IMR-90 (cell line): ENCODE measurements at regions not wholly inside any gene's neighbourhood (a gene's known extent, or its start where the extent isn't known, plus 50 kb on each side); places are given as distances from the start of the nearest gene placed in this dataset.
A peak's percentile ranks its signal among the peaks of the same experiment; 100 is the strongest.

Experiments used
- ATAC-seq: fragments of 200-7000 bp; cut with Tn5 transposase; 2 replicates; pipeline ENCODE4 v1.9.1; 2020; ENCODE audit warnings: low read depth, mild to moderate bottlenecking, moderate library complexity
- BruUV-seq: library from RNA; stranded (reverse); fragments of 400-500 nt; replicated peaks from 2 replicates; lab custom pipeline; 2021; lab: Mats Ljungman, UMichigan
- CTCF ChIA-PET: fragments of 300-600 bp; formaldehyde crosslinking; extraction: SDS; loops from one replicate; lab custom pipeline; 2021; ENCODE audit warnings: antibody characterized with exemption; lab: Yijun Ruan, JAX
- POLR2A ChIA-PET: fragments of 300-600 bp; sonication (Branson Sonifier 250); formaldehyde crosslinking; loops from one replicate; lab custom pipeline; 2022; ENCODE audit warnings: antibody characterized with exemption; ENCODE audit not compliant: unreplicated experiment; lab: Charles Lee
- DNase-seq: peaks from one replicate; pipeline ENCODE4 v3.0.0; 2013
- H2AFZ ChIP-seq: replicated peaks from 2 replicates; pipeline ENCODE3; 2013; ENCODE audit warnings: low read length, mild to moderate bottlenecking; ENCODE audit not compliant: poor library complexity
- H2AK5ac ChIP-seq: 2 replicates; pipeline ENCODE4 v1.6.1; 2013; ENCODE audit warnings: low read depth, low read length, inconsistent platforms
- H2AK9ac ChIP-seq: replicated peaks from 2 replicates; pipeline ENCODE3; 2013; ENCODE audit warnings: mild to moderate bottlenecking, low read depth, low read length, moderate library complexity; ENCODE audit not compliant: poor library complexity
- H2BK120ac ChIP-seq: 2 replicates; pipeline ENCODE4 v1.6.1; 2013; ENCODE audit warnings: low read depth, low read length, inconsistent platforms
- H2BK15ac ChIP-seq: 3 replicates; pipeline ENCODE4 v1.6.1; 2013; ENCODE audit warnings: low read depth, low read length, inconsistent platforms
- H2BK20ac ChIP-seq: 2 replicates; pipeline ENCODE4 v1.6.1; 2013; ENCODE audit warnings: low read depth, mild to moderate bottlenecking, inconsistent platforms, low read length, moderate library complexity
- H2BK5ac ChIP-seq: 2 replicates; pipeline ENCODE4 v1.6.1; 2013; ENCODE audit warnings: mild to moderate bottlenecking, low read depth, low read length, inconsistent platforms; ENCODE audit not compliant: poor library complexity, severe bottlenecking
- H3K14ac ChIP-seq: replicated peaks from 2 replicates; pipeline ENCODE4 v1.6.1; 2013; ENCODE audit warnings: low read depth, low read length, inconsistent platforms
- H3K18ac ChIP-seq: 2 replicates; pipeline ENCODE4 v1.6.1; 2013; ENCODE audit warnings: low read depth, low read length, control low read depth
- H3K23ac ChIP-seq: 2 replicates; pipeline ENCODE4 v1.6.1; 2013; ENCODE audit warnings: low read depth, low read length, inconsistent platforms
- H3K27ac ChIP-seq: 2 replicates; pipeline ENCODE4 v1.5.1; 2013; ENCODE audit warnings: mild to moderate bottlenecking, control low read depth, low read length; ENCODE audit not compliant: insufficient read depth
- H3K27me3 ChIP-seq: 2 replicates; pipeline ENCODE4 v1.6.1; 2013; ENCODE audit warnings: low read length; ENCODE audit not compliant: control insufficient read depth, insufficient read depth
- H3K36me3 ChIP-seq: 2 replicates; pipeline ENCODE4 v1.6.1; 2013; ENCODE audit warnings: low read length, mixed read lengths; ENCODE audit not compliant: control insufficient read depth, insufficient read depth
- H3K4ac ChIP-seq: 2 replicates; pipeline ENCODE4 v1.6.1; 2013; ENCODE audit warnings: low read depth, low read length, inconsistent platforms
- H3K4me1 ChIP-seq: 2 replicates; pipeline ENCODE4 v1.6.1; 2013; ENCODE audit warnings: low read length, mixed read lengths; ENCODE audit not compliant: control insufficient read depth, insufficient read depth
- H3K4me2 ChIP-seq: 2 replicates; pipeline ENCODE4 v1.6.1; 2013; ENCODE audit warnings: low read depth, mild to moderate bottlenecking, control low read depth, low read length, moderate library complexity
- H3K4me3 ChIP-seq: 2 replicates; pipeline ENCODE4 v1.5.1; 2013; ENCODE audit warnings: low read depth, mild to moderate bottlenecking, control low read depth, low read length, moderate library complexity; ENCODE audit not compliant: insufficient read depth
- H3K56ac ChIP-seq: 2 replicates; pipeline ENCODE4 v1.6.1; 2013; ENCODE audit warnings: low read length, inconsistent platforms; ENCODE audit not compliant: insufficient read depth; ENCODE audit errors: extremely low read depth
- H3K79me1 ChIP-seq, 2 experiments: 2 replicates each; pipeline ENCODE4 v1.6.1; 2013; ENCODE audit warnings: low read length in 2 of 2, inconsistent platforms in 1 of 2, low read depth in 1 of 2
- H3K9ac ChIP-seq: 2 replicates; pipeline ENCODE4 v1.6.1; 2013; ENCODE audit warnings: low read depth, low read length, control low read depth
- H3K9me1 ChIP-seq: 2 replicates; pipeline ENCODE4 v1.6.1; 2013; ENCODE audit warnings: low read length, inconsistent platforms; ENCODE audit not compliant: insufficient read depth
- H3K9me3 ChIP-seq: 2 replicates; pipeline ENCODE4 v1.6.1; 2013; ENCODE audit warnings: low read length; ENCODE audit not compliant: control insufficient read depth, insufficient read depth
- H4K20me1 ChIP-seq: 2 replicates; pipeline ENCODE4 v1.6.1; 2013; ENCODE audit warnings: low read length, inconsistent platforms; ENCODE audit not compliant: insufficient read depth
- H4K5ac ChIP-seq: 2 replicates; pipeline ENCODE4 v1.6.1; 2013; ENCODE audit warnings: mild to moderate bottlenecking, low read depth, low read length, control low read depth
- H4K8ac ChIP-seq, 2 experiments: 2 replicates each; pipeline ENCODE4 v1.6.1; 2013; ENCODE audit warnings: low read depth in 2 of 2, low read length in 2 of 2, control low read depth in 1 of 2, inconsistent platforms in 1 of 2
- H4K91ac ChIP-seq: 2 replicates; pipeline ENCODE4 v1.6.1; 2013; ENCODE audit warnings: low read depth, low read length, inconsistent platforms; ENCODE audit not compliant: insufficient read depth
- CEBPB ChIP-seq: IDR thresholded peaks from 2 replicates; pipeline ENCODE4 v1.6.1; 2012; ENCODE audit warnings: low read depth, low read length, improper control_type of control experiment
- FOS ChIP-seq: fragments of 150-350 bp; IDR thresholded peaks from 2 replicates; pipeline ENCODE4 v1.6.1; 2016; ENCODE audit warnings: low read depth, low read length
- MAFK ChIP-seq: IDR thresholded peaks from 2 replicates; pipeline ENCODE4 v1.6.1; 2012; ENCODE audit warnings: low read depth, low read length, improper control_type of control experiment
- MAZ ChIP-seq: IDR thresholded peaks from 2 replicates; pipeline ENCODE4 v1.6.1; 2012; ENCODE audit warnings: low read depth, mild to moderate bottlenecking, low read length, improper control_type of control experiment, moderate library complexity, borderline replicate concordance
- MXI1 ChIP-seq: IDR thresholded peaks from 2 replicates; pipeline ENCODE4 v1.6.1; 2012; ENCODE audit warnings: low read depth, mild to moderate bottlenecking, low read length, moderate library complexity, borderline replicate concordance
- NFE2L2 ChIP-seq: fragments of 150-350 bp; IDR thresholded peaks from 2 replicates; pipeline ENCODE4 v1.6.1; 2016; ENCODE audit warnings: low read depth, mild to moderate bottlenecking, low read length
- POLR2A ChIP-seq: IDR thresholded peaks from 2 replicates; pipeline ENCODE4 v1.6.1; 2012; ENCODE audit warnings: mild to moderate bottlenecking, low read depth, low read length
- RAD21 ChIP-seq: IDR thresholded peaks from 2 replicates; pipeline ENCODE4 v1.6.1; 2012; ENCODE audit warnings: low read length, improper control_type of control experiment
- RCOR1 ChIP-seq: IDR thresholded peaks from 2 replicates; pipeline ENCODE4 v1.6.1; 2012; ENCODE audit warnings: mild to moderate bottlenecking, low read length, improper control_type of control experiment; ENCODE audit not compliant: insufficient replicate concordance
- RFX5 ChIP-seq: IDR thresholded peaks from 2 replicates; pipeline ENCODE4 v1.8.0; 2012; ENCODE audit warnings: low read depth, mild to moderate bottlenecking, low read length, moderate library complexity
- SMC3 ChIP-seq: fragments of 150-350 bp; IDR thresholded peaks from 2 replicates; pipeline ENCODE4 v1.6.1; 2016; ENCODE audit warnings: low read depth, mild to moderate bottlenecking, antibody characterized with exemption, low read length, moderate library complexity
- WGBS, 2 experiments: methylation state at CpG; one replicate each; pipeline versions ENCODE4 v1.1.5 to v1.1.7; 2013; ENCODE audit warnings: missing lambda C conversion rate in 2 of 2; ENCODE audit not compliant: insufficient read length in 1 of 2; ENCODE audit errors: extremely low coverage in 2 of 2; 5-methylcytosine and 5-hydroxymethylcytosine counted together
- dilution Hi-C: fragments of 300-500 bp; cut with HindIII; formaldehyde crosslinking; loops from one replicate; pipeline ENCODE4 v1.14.3; 2018; ENCODE audit warnings: low sequenced_read_pairs; ENCODE audit not compliant: unreplicated experiment
- in situ Hi-C: fragments of 300-500 bp; cut with MboI; formaldehyde crosslinking; loops from 3 replicates; pipeline ENCODE4 v1.14.3; 2019; ENCODE audit warnings: low sequenced_read_pairs, inconsistent platforms, mixed read lengths
- intact Hi-C: fragments of 100-400 bp; cut with micrococcal nuclease; formaldehyde crosslinking; loops from 2 replicates; pipeline ENCODE4 v1.10.0; 2022
- TF ChIP-seq, protein P1 (sequence below): conservative IDR thresholded peaks from 2 replicates; pipeline ENCODE4 v1.5.1; 2012; ENCODE audit warnings: mild to moderate bottlenecking, low read depth, low read length, improper control_type of control experiment
- TF ChIP-seq, protein P2 (sequence below): fragments of 150-350 bp; IDR thresholded peaks from 2 replicates; pipeline ENCODE4 v1.6.1; 2016; ENCODE audit warnings: low read depth, mild to moderate bottlenecking, low read length, moderate library complexity, borderline replicate concordance
- TF ChIP-seq, protein P3 (sequence below): fragments of 150-350 bp; IDR thresholded peaks from 2 replicates; pipeline ENCODE4 v1.6.1; 2017; ENCODE audit warnings: mild to moderate bottlenecking, antibody characterized with exemption, low read length, low read depth

DNA sequence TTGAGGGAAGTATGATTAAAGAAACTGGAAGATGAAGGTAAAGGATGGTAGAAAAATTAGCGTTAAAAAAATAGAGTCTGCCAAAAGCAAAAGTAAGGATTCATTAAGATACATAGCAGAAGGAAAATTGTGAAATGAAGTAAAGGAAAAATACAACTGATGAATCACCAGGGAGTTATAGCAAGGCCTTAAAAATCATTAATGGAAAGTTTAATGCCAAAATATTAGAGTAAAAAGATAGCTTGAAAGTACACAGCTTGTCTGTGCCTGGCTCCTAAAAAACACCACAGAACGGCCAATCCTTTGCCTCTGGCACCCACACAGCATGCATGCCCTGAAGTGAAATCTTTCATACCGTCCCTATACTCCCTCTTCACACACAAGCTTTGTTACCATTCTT lies 66.9 kb upstream of the APOBEC4 start:
- H3K79me1 ChIP-seq, result no peaks in the 10 kb centered on the region
- no peak; the same call in 1 of the 2 replicates for ATAC-seq
- dilution Hi-C loops, result no loop called here

More for the DNA sequence above, 66.9 kb upstream of the APOBEC4 start:
- Histone ChIP-seq H4K91ac (no peak overlapping the region), H3K4me1 (peaks cover 6% of the 10 kb centered on the region), H3K14ac (no peak overlapping the region), H3K9me1 (no peaks in the 10 kb centered on the region; the same call in 1 of the 2 replicates), H3K56ac (no peak overlapping the region), H3K27ac (no peak overlapping the region), H2AK9ac (no peak overlapping the region), H3K23ac (no peak overlapping the region), H4K8ac (no peak overlapping the region), H3K4me2 (no peak overlapping the region; the same call in 1 of the 2 replicates), H4K20me1 (no peaks in the 10 kb centered on the region), H2BK5ac (no peak overlapping the region), H3K9ac (no peak overlapping the region), H3K27me3 (peaks cover 2% of the 10 kb centered on the region; the same call in 1 of the 2 replicates), H2AFZ (no peak overlapping the region), H3K9me3 (peaks cover 4% of the 10 kb centered on the region; the same call in 1 of the 2 replicates), H3K4me3 (no peak overlapping the region), H2BK20ac (no peak overlapping the region), H4K5ac (no peak overlapping the region; the same call in 1 of the 2 replicates), H3K36me3 (no peaks in the 10 kb centered on the region), H3K4ac (no peak overlapping the region), H2BK120ac (no peak overlapping the region), H2BK15ac (no peak overlapping the region), H2AK5ac (no peak overlapping the region), H3K18ac (no peak overlapping the region; the same call in 1 of the 2 replicates)
- no TSS peak for BruUV-seq
- ChIA-PET POLR2A (interaction anchor here (0.6 kb wide), 1 partner anchor 1108 kb away, joined by 8 read pairs; no protein-coding TSS in a partner anchor), CTCF (no interaction called here)
- WGBS, 2 experiments, result 38 to 94% methylated on average over 1 to 2 of the region's 3 CpGs
- intact Hi-C loops (no loop called here), in situ Hi-C loops (no loop called here)
- peak; percentile 34 for DNase-seq
- TF ChIP-seq RAD21 (no peak), MAZ (no peak), SMC3 (no peak), NFE2L2 (no peak), MAFK (no peak), FOS (no peak), MXI1 (no peak), RCOR1 (no peak), CEBPB (no peak), POLR2A (no peak), RFX5 (no peak)
- TF ChIP-seq, protein P1, sequence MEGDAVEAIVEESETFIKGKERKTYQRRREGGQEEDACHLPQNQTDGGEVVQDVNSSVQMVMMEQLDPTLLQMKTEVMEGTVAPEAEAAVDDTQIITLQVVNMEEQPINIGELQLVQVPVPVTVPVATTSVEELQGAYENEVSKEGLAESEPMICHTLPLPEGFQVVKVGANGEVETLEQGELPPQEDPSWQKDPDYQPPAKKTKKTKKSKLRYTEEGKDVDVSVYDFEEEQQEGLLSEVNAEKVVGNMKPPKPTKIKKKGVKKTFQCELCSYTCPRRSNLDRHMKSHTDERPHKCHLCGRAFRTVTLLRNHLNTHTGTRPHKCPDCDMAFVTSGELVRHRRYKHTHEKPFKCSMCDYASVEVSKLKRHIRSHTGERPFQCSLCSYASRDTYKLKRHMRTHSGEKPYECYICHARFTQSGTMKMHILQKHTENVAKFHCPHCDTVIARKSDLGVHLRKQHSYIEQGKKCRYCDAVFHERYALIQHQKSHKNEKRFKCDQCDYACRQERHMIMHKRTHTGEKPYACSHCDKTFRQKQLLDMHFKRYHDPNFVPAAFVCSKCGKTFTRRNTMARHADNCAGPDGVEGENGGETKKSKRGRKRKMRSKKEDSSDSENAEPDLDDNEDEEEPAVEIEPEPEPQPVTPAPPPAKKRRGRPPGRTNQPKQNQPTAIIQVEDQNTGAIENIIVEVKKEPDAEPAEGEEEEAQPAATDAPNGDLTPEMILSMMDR, result no peak
- TF ChIP-seq, protein P2, sequence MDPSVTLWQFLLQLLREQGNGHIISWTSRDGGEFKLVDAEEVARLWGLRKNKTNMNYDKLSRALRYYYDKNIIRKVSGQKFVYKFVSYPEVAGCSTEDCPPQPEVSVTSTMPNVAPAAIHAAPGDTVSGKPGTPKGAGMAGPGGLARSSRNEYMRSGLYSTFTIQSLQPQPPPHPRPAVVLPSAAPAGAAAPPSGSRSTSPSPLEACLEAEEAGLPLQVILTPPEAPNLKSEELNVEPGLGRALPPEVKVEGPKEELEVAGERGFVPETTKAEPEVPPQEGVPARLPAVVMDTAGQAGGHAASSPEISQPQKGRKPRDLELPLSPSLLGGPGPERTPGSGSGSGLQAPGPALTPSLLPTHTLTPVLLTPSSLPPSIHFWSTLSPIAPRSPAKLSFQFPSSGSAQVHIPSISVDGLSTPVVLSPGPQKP, result no peak
- TF ChIP-seq, protein P3, sequence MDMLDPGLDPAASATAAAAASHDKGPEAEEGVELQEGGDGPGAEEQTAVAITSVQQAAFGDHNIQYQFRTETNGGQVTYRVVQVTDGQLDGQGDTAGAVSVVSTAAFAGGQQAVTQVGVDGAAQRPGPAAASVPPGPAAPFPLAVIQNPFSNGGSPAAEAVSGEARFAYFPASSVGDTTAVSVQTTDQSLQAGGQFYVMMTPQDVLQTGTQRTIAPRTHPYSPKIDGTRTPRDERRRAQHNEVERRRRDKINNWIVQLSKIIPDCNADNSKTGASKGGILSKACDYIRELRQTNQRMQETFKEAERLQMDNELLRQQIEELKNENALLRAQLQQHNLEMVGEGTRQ, result no peak
